ENCODE measurements at regions not wholly inside any gene's neighbourhood (a gene's known extent, or its start where the extent isn't known, plus 50 kb on each side); places are given as distances from the start of the nearest gene placed in this dataset.

GRCh38 chr6:56760842-56761241 lies 118.2 kb upstream of the DST start:
- DNase-seq (ENCODE audit: low read depth) = no peak
- in situ Hi-C loops (cut with HindIII; ENCODE audit: low pct_unique_long_range_greater_than_20kb, low sequenced_read_pairs) = no loop called here

DNA sequence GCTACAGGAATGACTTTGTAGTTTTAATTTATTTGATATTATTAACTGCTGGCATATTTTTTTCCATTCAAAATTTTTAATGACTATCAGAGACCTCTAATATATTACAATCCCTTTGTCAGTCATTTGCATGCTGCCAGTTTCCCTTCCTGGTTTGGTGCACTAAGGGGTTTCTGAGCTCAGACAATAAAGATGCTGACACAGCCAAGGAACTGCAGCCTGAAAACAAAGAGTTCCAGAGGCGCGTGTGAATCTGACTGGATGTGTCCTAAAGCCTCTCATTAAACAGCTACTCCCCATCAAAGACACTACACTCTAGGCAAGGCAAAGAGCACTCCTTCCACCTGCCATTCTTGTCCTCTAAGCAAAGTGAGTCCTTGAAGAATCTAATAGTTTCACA lies 116.8 kb upstream of the DST start:
- no peak for DNase-seq (ENCODE audit: low read depth)
- in situ Hi-C loops (cut with HindIII; ENCODE audit: low pct_unique_long_range_greater_than_20kb, low sequenced_read_pairs) = no loop called here

- in situ Hi-C loops (cut with HindIII; ENCODE audit: low pct_unique_long_range_greater_than_20kb, low sequenced_read_pairs) = no loop called here
- no peak for DNase-seq (ENCODE audit: low read depth)
These were observed 115.9 kb upstream of the DST start for GRCh38 chr6:56758553-56758952.

DNA sequence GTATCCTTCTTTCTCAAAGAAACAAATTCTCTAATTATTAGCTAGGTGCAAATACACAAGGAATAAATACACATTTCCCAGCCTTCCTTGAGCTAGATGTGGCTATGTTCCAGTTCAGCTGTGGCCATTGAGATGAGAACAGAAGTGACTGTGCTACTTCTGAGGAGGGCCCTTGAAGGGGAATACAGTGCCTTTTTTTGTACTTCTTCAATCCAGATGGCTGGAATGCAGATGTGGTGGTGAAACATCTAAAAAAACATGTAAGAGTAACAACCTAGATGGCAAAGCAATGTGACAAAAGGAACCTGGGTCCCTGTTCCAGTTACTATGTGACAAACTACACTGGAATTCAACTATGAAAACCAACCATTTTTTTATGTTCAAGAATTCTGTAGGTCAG lies 115.4 kb upstream of the DST start:
- in situ Hi-C loops (cut with HindIII; ENCODE audit: low pct_unique_long_range_greater_than_20kb, low sequenced_read_pairs) = no loop called here
- DNase-seq (ENCODE audit: low read depth) = peak; percentile 70

DNA sequence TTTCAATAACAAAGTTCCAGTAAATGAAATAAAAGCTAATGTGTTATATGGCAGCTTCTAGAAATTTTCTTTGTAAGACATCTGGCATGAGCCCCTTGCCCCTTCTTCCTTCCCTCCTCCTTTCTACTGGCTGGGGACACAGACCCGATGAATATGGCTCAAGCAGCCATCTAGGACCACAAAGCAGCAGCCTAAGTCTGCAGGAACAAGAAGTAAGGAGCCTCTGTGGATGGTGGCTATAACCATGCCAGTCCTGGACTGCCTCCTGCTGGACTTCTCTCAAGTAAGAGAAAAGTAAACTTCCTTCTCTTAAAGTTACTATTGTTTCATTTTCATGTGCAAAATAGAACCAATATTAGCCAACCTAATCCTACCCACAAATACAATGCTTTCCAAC lies 114.9 kb upstream of the DST start:
- in situ Hi-C loops (cut with HindIII; ENCODE audit: low pct_unique_long_range_greater_than_20kb, low sequenced_read_pairs) = no loop called here
- DNase-seq (ENCODE audit: low read depth) = peak; percentile 44

DNA sequence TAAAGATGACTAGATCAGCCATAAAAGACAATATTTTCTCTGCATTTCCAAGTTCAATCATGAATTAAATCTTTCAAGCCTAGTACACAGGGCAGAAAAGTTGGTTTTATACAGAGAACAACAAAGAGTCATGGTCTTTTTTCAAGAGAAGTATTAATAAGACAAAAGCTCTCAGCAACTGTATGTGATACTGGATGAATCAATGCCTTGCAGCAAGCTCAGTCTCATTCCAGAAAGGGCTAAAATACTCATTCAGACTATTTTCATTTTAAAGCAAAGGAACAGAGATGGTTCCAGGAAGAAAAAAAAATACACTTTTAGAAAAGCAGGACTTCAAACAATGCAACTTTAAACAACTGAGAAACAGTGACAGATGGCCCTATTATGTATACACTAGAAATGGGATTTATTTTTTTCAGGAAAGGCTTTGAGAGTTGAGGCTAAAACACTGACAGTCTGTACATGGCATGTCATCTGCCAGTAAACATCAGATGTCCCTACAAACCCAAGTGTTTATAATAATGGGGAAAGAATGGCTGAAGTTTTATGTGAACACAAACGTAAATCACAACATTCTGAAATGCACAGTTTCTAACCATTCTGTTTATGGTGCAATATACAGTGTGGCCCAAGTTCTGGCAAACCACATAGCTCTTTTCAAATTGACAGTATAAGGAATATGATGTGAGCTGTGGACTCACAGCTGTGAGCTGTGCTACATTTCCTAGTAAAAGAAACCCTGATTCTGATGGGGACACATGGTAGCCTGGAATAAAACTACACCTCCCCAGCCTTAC lies 114.3 kb upstream of the DST start:
- no peak for DNase-seq (ENCODE audit: low read depth)
- in situ Hi-C loops (cut with HindIII; ENCODE audit: low pct_unique_long_range_greater_than_20kb, low sequenced_read_pairs) = no loop called here

DNA sequence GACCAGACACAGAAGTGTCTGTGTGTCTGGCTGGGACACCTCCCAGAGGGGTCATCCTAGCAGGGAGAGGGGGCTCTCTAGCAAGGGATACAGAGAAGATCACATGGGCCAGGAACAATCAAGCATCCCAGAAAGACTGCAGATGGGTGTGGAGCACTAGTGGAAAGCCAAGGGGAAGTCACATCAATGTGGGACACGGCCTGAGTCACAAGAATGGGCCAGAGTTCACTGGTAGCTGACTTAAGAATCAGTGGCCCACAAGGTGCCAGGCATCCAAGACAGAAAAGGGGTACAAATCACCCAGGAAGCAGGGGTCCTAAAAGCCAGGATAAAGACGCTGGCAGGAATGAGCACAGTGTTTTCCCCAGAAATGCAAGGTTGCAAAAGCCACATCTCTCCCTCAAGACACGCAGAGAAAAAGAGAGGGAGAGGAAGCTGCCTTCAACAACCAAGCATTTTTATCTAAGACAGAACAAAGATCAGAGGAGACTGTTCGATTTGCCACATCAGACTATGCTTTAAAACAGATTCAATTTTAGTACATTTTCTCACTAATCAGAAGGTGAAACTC lies 113.6 kb upstream of the DST start:
- DNase-seq (ENCODE audit: low read depth) = no peak
- in situ Hi-C loops (cut with HindIII; ENCODE audit: low pct_unique_long_range_greater_than_20kb, low sequenced_read_pairs) = no loop called here

DNA sequence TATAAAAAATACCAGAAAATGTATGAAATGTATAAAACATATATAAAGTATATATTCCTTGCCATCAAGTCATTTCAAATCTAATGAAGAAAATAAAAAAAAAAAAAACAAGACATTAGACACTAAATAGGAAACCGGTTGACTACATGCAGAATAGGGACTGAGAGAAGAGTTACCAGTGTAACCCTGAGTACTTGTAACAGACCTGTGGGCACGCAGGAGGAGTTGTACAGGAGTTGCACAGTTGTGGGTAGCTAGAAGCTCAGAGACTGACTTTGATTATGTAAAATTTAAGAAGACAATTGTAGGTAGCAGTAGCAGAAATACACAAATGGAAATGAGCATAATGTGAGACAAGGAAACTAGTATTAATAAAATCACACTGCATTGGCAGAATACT lies 112.4 kb upstream of the DST start:
- DNase-seq (ENCODE audit: low read depth) = no peak
- in situ Hi-C loops (cut with HindIII; ENCODE audit: low pct_unique_long_range_greater_than_20kb, low sequenced_read_pairs) = no loop called here

DNA sequence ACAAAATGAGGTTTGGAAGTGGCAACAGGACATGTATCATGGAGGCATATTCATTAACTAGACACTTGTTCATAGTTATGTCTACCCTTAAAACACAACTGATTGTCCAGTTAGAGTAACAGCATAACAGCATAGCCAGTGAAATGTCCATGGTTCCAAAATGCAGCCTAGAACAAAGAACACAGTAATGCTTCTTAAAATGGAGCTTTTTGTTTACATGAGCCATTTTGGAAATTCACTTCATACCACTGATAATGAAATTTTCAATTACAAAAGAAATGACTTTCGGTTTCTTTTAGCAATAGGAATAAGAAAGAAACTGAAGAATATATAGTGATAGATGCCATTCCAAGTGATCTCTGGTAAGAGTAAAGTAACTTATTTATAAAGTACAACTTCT lies 111.1 kb upstream of the DST start:
- in situ Hi-C loops (cut with HindIII; ENCODE audit: low pct_unique_long_range_greater_than_20kb, low sequenced_read_pairs) = no loop called here

DNA sequence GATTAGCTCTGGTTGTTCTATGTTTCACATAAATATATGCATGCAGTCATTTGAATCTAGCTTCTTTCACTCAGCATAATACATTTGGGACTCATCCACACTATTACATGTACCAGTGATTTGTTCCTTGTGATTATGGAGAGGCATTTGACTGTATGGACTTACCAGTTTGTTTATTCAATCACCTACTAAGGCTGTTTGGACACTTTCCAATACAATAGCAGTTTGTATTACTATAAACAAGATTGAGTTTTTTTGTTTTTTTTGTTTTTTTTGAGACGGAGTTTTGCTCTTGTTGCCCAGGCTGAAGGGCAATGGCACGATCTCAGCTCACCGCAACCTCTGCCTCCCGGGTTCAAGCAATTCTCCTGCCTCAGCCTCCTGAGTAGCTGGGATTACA lies 109.8 kb upstream of the DST start:
- in situ Hi-C loops (cut with HindIII; ENCODE audit: low pct_unique_long_range_greater_than_20kb, low sequenced_read_pairs) = no loop called here
- DNase-seq (ENCODE audit: low read depth) = no peak

More for the DNA sequence above, 111.1 kb upstream of the DST start:
- no peak for DNase-seq (ENCODE audit: low read depth)

DNA sequence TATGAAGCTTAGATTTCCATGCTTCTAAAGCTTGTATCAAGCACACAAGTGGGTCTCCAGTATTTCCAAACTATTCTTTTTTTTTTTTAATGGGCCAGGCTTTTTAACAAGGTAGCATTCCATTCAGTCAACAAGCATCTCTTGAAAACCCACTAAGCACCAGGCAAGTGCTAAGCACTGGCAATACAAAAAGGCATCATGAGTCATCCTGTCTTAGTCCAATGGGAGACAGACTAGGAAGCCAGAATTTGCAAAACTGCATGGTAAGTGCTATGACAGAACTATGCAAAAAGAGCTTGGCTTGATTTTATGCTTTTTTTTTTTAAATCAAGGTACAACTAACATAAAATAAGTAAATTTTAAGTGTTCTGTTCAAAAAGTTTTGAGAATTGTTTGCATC lies 109.3 kb upstream of the DST start:
- DNase-seq (ENCODE audit: low read depth) = no peak
- in situ Hi-C loops (cut with HindIII; ENCODE audit: low pct_unique_long_range_greater_than_20kb, low sequenced_read_pairs) = no loop called here

GRCh38 chr6:56751604-56752003 lies 108.9 kb upstream of the DST start:
- DNase-seq (ENCODE audit: low read depth) = no peak
- in situ Hi-C loops (cut with HindIII; ENCODE audit: low pct_unique_long_range_greater_than_20kb, low sequenced_read_pairs) = no loop called here

DNA sequence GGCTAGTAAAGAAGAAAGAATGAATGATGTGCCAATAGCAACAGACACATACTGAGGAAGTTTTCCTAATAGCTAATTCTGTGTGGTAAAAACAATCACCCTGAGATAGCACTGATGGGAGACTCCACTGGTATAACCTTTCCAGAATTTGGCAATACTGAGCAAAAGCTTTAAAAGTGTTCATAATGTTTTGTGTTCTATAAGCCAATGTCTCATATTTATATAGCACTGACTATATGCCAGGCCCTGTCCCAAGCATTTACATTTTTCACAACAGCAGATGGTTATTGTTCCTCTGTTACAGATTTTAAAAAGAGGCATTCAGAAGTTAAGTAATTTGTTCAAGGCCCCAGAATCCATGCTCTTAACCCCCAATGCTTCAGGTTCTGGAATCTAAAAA lies 108.0 kb upstream of the DST start:
- no peak for DNase-seq (ENCODE audit: low read depth)
- in situ Hi-C loops (cut with HindIII; ENCODE audit: low pct_unique_long_range_greater_than_20kb, low sequenced_read_pairs) = no loop called here

DNA sequence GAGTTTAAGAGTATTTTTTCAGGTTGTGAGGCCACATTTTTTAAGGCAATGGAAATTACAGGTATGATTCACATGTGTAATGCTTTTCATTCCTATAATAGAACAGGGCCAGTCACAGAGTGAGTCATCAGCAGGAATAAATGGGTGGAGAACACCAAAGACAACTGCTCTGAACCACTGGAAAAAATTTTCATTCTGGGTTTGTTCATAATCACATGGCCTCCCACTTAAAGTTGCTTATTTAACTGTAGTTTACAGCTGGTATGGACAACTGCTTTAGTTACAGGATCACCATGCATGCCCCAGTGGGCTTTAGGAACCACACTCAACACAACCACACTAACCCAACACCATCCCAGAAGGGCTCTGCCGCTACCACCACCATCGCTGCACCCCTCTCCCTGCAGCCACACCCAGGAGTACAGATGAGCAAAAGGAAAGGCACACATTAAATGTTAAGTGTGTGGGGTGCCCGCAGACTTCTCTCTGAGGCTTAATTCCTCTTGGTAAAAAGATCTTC lies 107.0 kb upstream of the DST start:
- in situ Hi-C loops (cut with HindIII; ENCODE audit: low pct_unique_long_range_greater_than_20kb, low sequenced_read_pairs) = no loop called here

DNA sequence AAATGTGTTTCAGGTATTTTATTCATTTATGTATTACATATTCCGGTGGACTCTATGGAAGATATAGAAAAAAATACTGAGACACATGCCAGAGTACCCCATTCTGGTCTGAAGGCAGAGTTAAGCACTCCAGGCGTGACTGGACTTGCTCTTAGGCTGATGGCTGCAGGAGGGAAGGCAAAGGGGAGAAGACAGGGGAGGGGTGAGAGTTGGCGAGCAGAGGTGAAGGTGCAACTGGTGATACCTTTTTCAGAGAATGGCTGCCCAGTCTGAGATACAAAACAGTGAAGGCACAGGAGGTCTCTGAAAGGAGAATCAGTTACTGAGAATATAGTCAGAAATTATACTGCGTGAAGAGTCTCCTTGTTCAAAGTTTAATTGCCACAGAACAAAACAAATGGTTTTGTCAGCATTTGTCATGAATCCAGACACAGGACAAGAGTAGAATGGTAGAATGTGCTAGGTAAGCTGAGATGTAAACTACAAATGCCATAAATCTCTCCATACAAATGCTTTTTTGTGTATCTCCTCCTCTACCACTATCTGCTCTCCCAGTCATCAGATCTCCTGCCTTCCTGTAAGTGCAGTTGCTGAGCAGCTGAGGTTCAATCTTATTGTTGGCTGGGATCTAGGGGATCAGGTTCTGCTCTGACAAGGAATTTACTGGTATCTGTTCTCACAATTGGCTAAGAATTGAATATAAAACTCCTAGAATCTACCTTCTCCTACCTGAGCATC lies 104.2 kb upstream of the DST start:
- in situ Hi-C loops (cut with HindIII; ENCODE audit: low pct_unique_long_range_greater_than_20kb, low sequenced_read_pairs) = no loop called here
- DNase-seq (ENCODE audit: low read depth) = no peak

More for the DNA sequence above, 107.0 kb upstream of the DST start:
- peak; percentile 76 for DNase-seq (ENCODE audit: low read depth)

DNA sequence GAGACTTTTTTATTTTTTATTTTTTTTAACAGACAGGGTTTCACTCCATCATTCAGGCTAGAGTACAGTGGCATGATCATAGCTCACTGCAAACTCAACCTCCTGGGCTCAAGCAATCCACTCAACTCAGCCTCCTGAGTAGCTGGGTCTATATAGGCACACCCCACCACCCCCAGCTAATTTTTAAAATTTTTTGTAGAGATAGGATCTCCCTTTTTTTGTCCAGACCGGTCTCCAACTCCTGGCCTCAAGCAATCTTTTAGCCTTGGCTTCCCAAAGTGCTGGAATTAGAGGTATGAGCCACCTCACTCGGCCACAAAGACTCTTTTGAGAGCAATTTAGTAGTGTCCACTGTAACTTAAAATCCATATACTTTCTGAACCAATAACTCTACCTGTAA lies 103.3 kb upstream of the DST start:
- no peak for DNase-seq (ENCODE audit: low read depth)
- in situ Hi-C loops (cut with HindIII; ENCODE audit: low pct_unique_long_range_greater_than_20kb, low sequenced_read_pairs) = no loop called here

DNA sequence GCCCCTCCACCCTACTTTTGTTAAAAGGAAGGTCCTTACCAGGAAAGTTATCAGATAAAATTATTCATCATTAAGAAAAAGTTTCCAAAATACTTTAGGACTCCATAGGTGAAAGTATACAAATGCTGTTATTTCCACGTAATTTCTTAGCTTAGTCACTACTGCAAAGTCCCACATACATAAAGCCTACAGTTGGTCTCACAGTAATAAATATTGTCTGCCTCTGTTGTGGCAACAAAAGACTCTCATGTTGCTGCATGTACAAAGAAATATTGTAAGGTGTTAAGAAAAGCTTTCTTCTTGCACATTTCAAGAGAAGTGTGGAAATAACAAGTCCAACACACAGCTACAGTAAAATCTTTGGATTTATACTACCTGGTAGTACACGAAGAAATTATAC lies 102.4 kb upstream of the DST start:
- no peak for DNase-seq (ENCODE audit: low read depth)
- in situ Hi-C loops (cut with HindIII; ENCODE audit: low pct_unique_long_range_greater_than_20kb, low sequenced_read_pairs) = no loop called here

GRCh38 chr6:56744528-56744927 lies 101.8 kb upstream of the DST start:
- in situ Hi-C loops (cut with HindIII; ENCODE audit: low pct_unique_long_range_greater_than_20kb, low sequenced_read_pairs) = no loop called here
- no peak for DNase-seq (ENCODE audit: low read depth)

DNA sequence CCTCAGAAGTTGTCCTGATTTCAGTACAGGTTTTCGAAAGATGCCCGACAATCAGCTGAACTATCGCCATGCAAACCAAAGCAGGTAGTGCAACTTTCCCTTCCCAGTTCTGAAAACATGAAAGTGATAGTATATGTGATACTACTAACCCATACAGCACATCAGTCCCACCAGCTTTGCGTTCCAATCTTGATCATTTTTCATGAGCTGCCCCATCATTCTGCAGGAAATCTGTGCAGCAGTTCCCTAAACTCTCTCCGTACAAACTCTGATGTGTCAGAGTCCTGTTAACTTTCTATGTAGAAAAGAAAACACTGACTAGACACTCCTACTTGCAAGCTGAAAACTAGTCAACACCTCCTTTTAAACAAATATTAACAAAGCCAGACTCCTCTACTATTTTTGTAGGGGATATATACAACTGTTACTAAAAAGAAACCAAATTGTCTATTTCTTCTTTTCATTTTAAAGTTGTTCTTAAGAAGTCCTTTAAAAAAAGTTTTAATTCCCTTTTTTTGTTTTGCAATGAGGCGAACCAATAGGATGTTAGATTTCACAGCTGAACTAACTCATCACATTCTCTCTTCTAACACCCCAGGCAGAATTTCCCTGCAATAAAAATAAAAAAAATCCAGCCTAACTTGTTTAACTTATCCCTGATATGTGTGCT lies 99.6 kb upstream of the DST start:
- in situ Hi-C loops (cut with HindIII; ENCODE audit: low pct_unique_long_range_greater_than_20kb, low sequenced_read_pairs) = no loop called here
- DNase-seq (ENCODE audit: low read depth) = peak; percentile 38

Data from Caki2 (cell line).